Keratinocyte (primary cell): ENCODE measurements at regions not wholly inside any gene's neighbourhood (a gene's known extent, or its start where the extent isn't known, plus 50 kb on each side); places are given as distances from the start of the nearest gene placed in this dataset.

Source experiments
- CTCF ChIP-seq, 3 experiments: IDR thresholded peaks in 1 of 3; conservative IDR thresholded peaks in 1 of 3; optimal IDR thresholded peaks in 1 of 3; 2 replicates in 2 of 3; 3 replicates in 1 of 3; pipeline versions ENCODE3 to v1.5.1; 2011; ENCODE audit warnings: low read length in 3 of 3, mild to moderate bottlenecking in 3 of 3, moderate library complexity in 2 of 3, control low read depth in 1 of 3, inconsistent platforms in 1 of 3; ENCODE audit not compliant: insufficient read depth in 2 of 3; ENCODE audit errors: extremely low read depth in 1 of 3
- EZH2 ChIP-seq: IDR thresholded peaks from one replicate; pipeline ENCODE4 v1.6.1; 2012; ENCODE audit warnings: inconsistent platforms, mild to moderate bottlenecking, low read length, moderate library complexity

GRCh38 chr21:16241016-16241415, 511.2 kb downstream of the USP25 start:
- TF ChIP-seq CTCF (optimal IDR thresholded peaks at IDR 0.05 in 1 of 3, IDR thresholded peaks at IDR 0.05 in 1 of 3, conservative IDR thresholded peaks at IDR 0.05 in 1 of 3; ENCODE audit: extremely low read depth in 1 of 3, insufficient read depth in 2 of 3, low read length in 3 of 3) (no peak), EZH2 (no peak)
